Psoas muscle (tissue), 7 donors: ENCODE measurements at regions not wholly inside any gene's neighbourhood (a gene's known extent, or its start where the extent isn't known, plus 50 kb on each side); places are given as distances from the start of the nearest gene placed in this dataset.

Source experiments
- ATAC-seq, 4 donors: fragments of 200-7000 bp; cut with Tn5 transposase; one replicate each; pipeline ENCODE4 v1.9.1; 2020; ENCODE audit warnings: moderate library complexity in 3 of 4, mild to moderate bottlenecking in 2 of 4
- DNase-seq, 2 donors: peaks; one replicate each; pipeline ENCODE4 v3.0.0-alpha.2; 2020
- H3K27ac ChIP-seq: fragments of 200-600 bp; one replicate; pipeline ENCODE4 v1.8.0; 2022
- H3K27me3 ChIP-seq, 3 donors: fragments of 200-600 bp in 1 of 3; one replicate each; pipeline versions ENCODE4 v1.6.1 to v1.8.0; 2013 to 2022; ENCODE audit warnings: low read length in 2 of 3, mild to moderate bottlenecking in 2 of 3, moderate library complexity in 1 of 3; ENCODE audit not compliant: insufficient read depth in 3 of 3
- H3K36me3 ChIP-seq, 2 donors: fragments of 200-600 bp in 1 of 2; one replicate each; pipeline versions ENCODE4 v1.6.1 to v1.8.0; 2013 to 2022; ENCODE audit warnings: low read depth in 1 of 2, mild to moderate bottlenecking in 1 of 2, moderate library complexity in 1 of 2; ENCODE audit not compliant: insufficient read depth in 1 of 2
- H3K4me1 ChIP-seq: fragments of 200-600 bp; one replicate; pipeline ENCODE4 v1.8.0; 2022
- H3K4me3 ChIP-seq: fragments of 200-600 bp; one replicate; pipeline ENCODE4 v1.8.0; 2022; ENCODE audit warnings: mild to moderate bottlenecking
- H3K9me3 ChIP-seq: fragments of 200-600 bp; one replicate; pipeline ENCODE4 v1.8.0; 2022
- CTCF ChIP-seq: fragments of 200-600 bp; IDR thresholded peaks from one replicate; pipeline ENCODE4 v1.8.0; 2022; ENCODE audit warnings: antibody characterized with exemption
- WGBS, 3 donors: extraction: QIAGEN DNeasy Blood & Tissue Kit; methylation state at CpG; one replicate each; pipeline versions ENCODE4 v1.1.6 to v1.1.7; 2013; 5-methylcytosine and 5-hydroxymethylcytosine counted together
- intact Hi-C, 2 donors: fragments of 100-400 bp; cut with DNase I; formaldehyde crosslinking; loops; one replicate each; pipeline versions ENCODE4 v1.11.0 to v1.14.2; 2022
- donor health status: healthy with polysubstance abuse.
- donor health status: DM: no; HTN: no; CAD: no; lungs with moderate emphysema.
- donor health status: Bipolar disorder and iron deficiency.
- donor health status: healthy.
- donor health status: DM: yes; HTN: yes; CAD: no.
- donor health status: DM: no; HTN: no; CAD: no.
- donor health status: DM: yes; HTN: yes; CAD: no.

GRCh38 chr5:37999593-37999992 lies 159.8 kb upstream of the GDNF start:
- 68 to 83% (median 79%) methylated on average over 1 of the region's 1 CpG for WGBS, 3 donors
- no peak overlapping the region for H3K27ac ChIP-seq
- ATAC-seq (no peak), DNase-seq (no peak)
- intact Hi-C loops, result no loop called here
- no peaks in the 10 kb centered on the region for H3K27me3 ChIP-seq
- no peaks in the 10 kb centered on the region for H3K36me3 ChIP-seq
- no peak overlapping the region for H3K4me3 ChIP-seq
- H3K9me3 ChIP-seq, result no peaks in the 10 kb centered on the region
- peaks cover 8% of the 10 kb centered on the region for H3K4me1 ChIP-seq
- TF ChIP-seq CTCF, result no peak

- no peak for TF ChIP-seq CTCF
- Histone ChIP-seq H3K9me3 (no peaks in the 10 kb centered on the region), H3K4me3 (no peak overlapping the region), H3K36me3 (no peaks in the 10 kb centered on the region), H3K27ac (no peak overlapping the region), H3K4me1 (peaks cover 8% of the 10 kb centered on the region), H3K27me3 (no peaks in the 10 kb centered on the region)
- 91 to 92% (median 92%) methylated on average over 3 of the region's 3 CpGs for WGBS, 3 donors
- intact Hi-C loops, result no loop called here
- DNase-seq (no peak), ATAC-seq (no peak)
Measured at GRCh38 chr5:37996918-37997317, 157.1 kb upstream of the GDNF start.

- ATAC-seq (no peak), DNase-seq (no peak)
- intact Hi-C loops, result no loop called here
- no peak overlapping the region for H3K4me3 ChIP-seq
- no peaks in the 10 kb centered on the region for H3K27me3 ChIP-seq
- WGBS, 3 donors, result 66 to 83% (median 73%) methylated on average over 1 of the region's 1 CpG
- H3K27ac ChIP-seq, result no peak overlapping the region
- TF ChIP-seq CTCF, result no peak
- no peaks in the 10 kb centered on the region for H3K9me3 ChIP-seq
- no peaks in the 10 kb centered on the region for H3K36me3 ChIP-seq
- no peaks in the 10 kb centered on the region for H3K4me1 ChIP-seq
Measured at GRCh38 chr5:37994729-37995128, 154.9 kb upstream of the GDNF start.

- no peak for TF ChIP-seq CTCF
- Histone ChIP-seq H3K27ac (no peak overlapping the region), H3K4me1 (peaks cover 3% of the 10 kb centered on the region), H3K27me3 (no peaks in the 10 kb centered on the region), H3K4me3 (no peak overlapping the region), H3K9me3 (no peaks in the 10 kb centered on the region), H3K36me3 (no peaks in the 10 kb centered on the region)
- DNase-seq, result no peak
- ATAC-seq, result no peak
- WGBS, 3 donors, result 38 to 47% (median 38%) methylated on average over 10 of the region's 10 CpGs
- intact Hi-C loops, result no loop called here
Measured at GRCh38 chr5:37991301-37992299, 151.8 kb upstream of the GDNF start.
